OCI-LY1 (cell line): ENCODE measurements at regions not wholly inside any gene's neighbourhood (a gene's known extent, or its start where the extent isn't known, plus 50 kb on each side); places are given as distances from the start of the nearest gene placed in this dataset.

Experiments used
- H2AFZ ChIP-seq: fragments of 200-600 bp; sonication (generic), shearing (Covaris generic); 2 replicates; pipeline ENCODE4 v1.6.0; 2014; ENCODE audit warnings: antibody characterized with exemption, mild to moderate bottlenecking, low read length
- H3F3A ChIP-seq: fragments of 200-600 bp; sonication (generic), shearing (Covaris generic); 2 replicates; pipeline ENCODE4 v1.6.0; 2014; ENCODE audit warnings: mild to moderate bottlenecking, antibody characterized with exemption, low read length, moderate library complexity; ENCODE audit not compliant: insufficient read depth
- H3K27ac ChIP-seq: fragments of 200-600 bp; sonication (generic); 2 replicates; pipeline ENCODE4 v1.5.1; 2014; ENCODE audit warnings: low read length, mixed run types, mild to moderate bottlenecking, low read depth; ENCODE audit not compliant: poor library complexity, severe bottlenecking
- H3K27me3 ChIP-seq: fragments of 200-600 bp; sonication (generic); 2 replicates; pipeline ENCODE4 v1.6.0; 2014; ENCODE audit warnings: antibody characterized with exemption, mild to moderate bottlenecking, low read length, moderate library complexity; ENCODE audit not compliant: insufficient read depth
- H3K36me3 ChIP-seq: fragments of 200-600 bp; sonication (generic); 2 replicates; pipeline ENCODE4 v1.6.1; 2014; ENCODE audit warnings: mild to moderate bottlenecking, antibody characterized with exemption, low read length, moderate library complexity, mixed read lengths; ENCODE audit not compliant: insufficient read depth
- H3K4me1 ChIP-seq: fragments of 200-600 bp; sonication (generic); 2 replicates; pipeline ENCODE4 v1.5.1; 2014; ENCODE audit warnings: mild to moderate bottlenecking, low read length, moderate library complexity; ENCODE audit not compliant: insufficient read depth, severe bottlenecking
- H3K4me2 ChIP-seq: fragments of 200-600 bp; sonication (generic), shearing (Covaris generic); 2 replicates; pipeline ENCODE4 v1.6.1; 2014; ENCODE audit warnings: low read length
- H3K4me3 ChIP-seq: fragments of 200-600 bp; sonication (generic); 2 replicates; pipeline ENCODE4 v1.5.1; 2014; ENCODE audit warnings: low read length, low read depth, mild to moderate bottlenecking, mixed read lengths; ENCODE audit not compliant: poor library complexity, severe bottlenecking
- H3K79me2 ChIP-seq: fragments of 200-600 bp; shearing (Covaris generic); 2 replicates; pipeline ENCODE4 v1.6.1; 2016; ENCODE audit warnings: mixed run types, low read length, mixed read lengths; ENCODE audit not compliant: insufficient read depth
- H3K9ac ChIP-seq: fragments of 200-600 bp; sonication (generic), shearing (Covaris generic); 2 replicates; pipeline ENCODE4 v1.6.1; 2014; ENCODE audit warnings: mild to moderate bottlenecking, low read length, mixed read lengths
- H3K9me2 ChIP-seq: fragments of 200-600 bp; sonication (generic), shearing (Covaris generic); 2 replicates; pipeline ENCODE4 v1.6.1; 2014; ENCODE audit warnings: low read depth, mild to moderate bottlenecking, low read length, mixed read lengths
- H3K9me3 ChIP-seq: fragments of 200-600 bp; shearing (Covaris generic); 2 replicates; pipeline ENCODE4 v1.6.1; 2014; ENCODE audit warnings: low read length, mixed read lengths
- H4K20me1 ChIP-seq: fragments of 200-600 bp; sonication (generic), shearing (Covaris generic); 2 replicates; pipeline ENCODE4 v1.6.0; 2016; ENCODE audit warnings: mild to moderate bottlenecking, low read length; ENCODE audit not compliant: insufficient read depth
- CTCF ChIP-seq: fragments of 200-600 bp; sonication (generic), shearing (Covaris generic); IDR thresholded peaks from 2 replicates; pipeline ENCODE4 v1.5.1; 2017; ENCODE audit warnings: mild to moderate bottlenecking, antibody characterized with exemption, low read length, moderate library complexity, mixed read lengths
- EZH2 ChIP-seq: fragments of 200-600 bp; sonication (generic), shearing (Covaris generic); IDR thresholded peaks from 2 replicates; pipeline ENCODE4 v1.8.0; 2017; ENCODE audit warnings: borderline replicate concordance, mixed run types, mild to moderate bottlenecking, antibody characterized with exemption, low read length, moderate library complexity, mixed read lengths

- H3K27me3 ChIP-seq, result no peaks in the 10 kb centered on the region
Measured at GRCh38 chr3:102617381-102617780, 182.6 kb downstream of the ZPLD1 start.

DNA sequence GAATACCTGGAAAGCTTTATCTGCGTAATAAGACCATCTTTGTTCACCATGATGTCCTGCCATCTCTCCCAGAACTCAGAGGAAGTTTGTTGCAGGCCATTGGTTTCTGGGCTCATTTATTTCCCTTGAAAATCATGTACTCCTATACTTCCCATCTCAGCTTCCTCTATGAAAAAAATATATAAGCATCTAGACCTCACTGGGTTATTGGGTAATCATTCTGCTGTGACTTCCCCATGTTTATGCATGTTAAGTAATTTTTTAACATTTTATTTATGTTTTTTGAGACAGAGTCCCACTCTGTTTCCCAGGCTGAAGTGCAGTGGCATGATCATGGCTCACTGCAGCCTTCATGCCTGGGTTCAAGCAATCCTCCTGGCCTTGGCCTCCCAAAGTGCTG, 184.5 kb downstream of the ZPLD1 start:
- TF ChIP-seq CTCF, result no peak
- TF ChIP-seq EZH2, result no peak
- H3K4me3 ChIP-seq, result no peak overlapping the region
- H3K4me2 ChIP-seq, result no peak overlapping the region
- H3K9ac ChIP-seq, result no peak overlapping the region
- no peak overlapping the region for H3K27ac ChIP-seq
- H4K20me1 ChIP-seq, result no peaks in the 10 kb centered on the region
- no peak overlapping the region for H2AFZ ChIP-seq
- H3K9me2 ChIP-seq, result no peaks in the 10 kb centered on the region
- H3K4me1 ChIP-seq, result no peaks in the 10 kb centered on the region
- H3F3A ChIP-seq, result no peaks in the 10 kb centered on the region
- no peaks in the 10 kb centered on the region for H3K27me3 ChIP-seq
- no peaks in the 10 kb centered on the region for H3K79me2 ChIP-seq
- H3K36me3 ChIP-seq, result no peaks in the 10 kb centered on the region
- no peaks in the 10 kb centered on the region for H3K9me3 ChIP-seq

More at GRCh38 chr3:102617381-102617780, 182.6 kb downstream of the ZPLD1 start:
- H4K20me1 ChIP-seq, result no peaks in the 10 kb centered on the region
- no peak overlapping the region for H3K4me3 ChIP-seq
- no peaks in the 10 kb centered on the region for H3F3A ChIP-seq
- H3K4me2 ChIP-seq, result no peak overlapping the region
- H2AFZ ChIP-seq, result no peak overlapping the region
- H3K4me1 ChIP-seq, result no peaks in the 10 kb centered on the region
- TF ChIP-seq EZH2 (no peak), CTCF (no peak)
- H3K79me2 ChIP-seq, result no peaks in the 10 kb centered on the region
- H3K9me3 ChIP-seq, result no peaks in the 10 kb centered on the region
- H3K27ac ChIP-seq, result no peak overlapping the region
- H3K9ac ChIP-seq, result no peak overlapping the region
- H3K36me3 ChIP-seq, result no peaks in the 10 kb centered on the region
- H3K9me2 ChIP-seq, result no peaks in the 10 kb centered on the region; the same call in 1 of the 2 replicates

DNA sequence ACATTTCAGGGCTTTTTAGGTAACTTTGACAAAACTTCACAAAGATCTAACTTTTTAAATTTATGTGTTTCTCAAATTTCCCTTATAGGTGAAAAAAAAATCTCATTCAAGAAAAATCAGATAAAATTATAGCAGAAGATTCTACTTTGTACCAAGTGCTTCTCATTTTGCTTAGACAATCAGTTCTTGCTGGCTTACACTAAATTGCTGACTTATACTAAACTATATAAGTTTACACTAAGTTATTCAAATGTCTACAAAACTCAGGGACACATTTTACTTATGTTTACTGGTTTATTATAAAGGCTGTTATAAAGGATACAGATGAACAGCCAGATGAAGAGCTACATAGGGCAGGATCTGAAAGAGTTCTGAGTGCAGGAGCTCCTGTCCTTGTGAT, 195.1 kb downstream of the ZPLD1 start:
- no peaks in the 10 kb centered on the region for H4K20me1 ChIP-seq
- no peak overlapping the region for H2AFZ ChIP-seq
- no peak overlapping the region for H3K4me2 ChIP-seq
- no peaks in the 10 kb centered on the region for H3K4me1 ChIP-seq
- H3K27ac ChIP-seq, result no peak overlapping the region
- H3K9me2 ChIP-seq, result no peaks in the 10 kb centered on the region
- no peak overlapping the region for H3K4me3 ChIP-seq
- H3F3A ChIP-seq, result no peaks in the 10 kb centered on the region
- no peak overlapping the region for H3K9ac ChIP-seq
- no peak for TF ChIP-seq EZH2
- TF ChIP-seq CTCF, result no peak
- no peaks in the 10 kb centered on the region for H3K79me2 ChIP-seq
- H3K27me3 ChIP-seq, result no peaks in the 10 kb centered on the region
- H3K36me3 ChIP-seq, result no peaks in the 10 kb centered on the region
- no peaks in the 10 kb centered on the region for H3K9me3 ChIP-seq
